Frontal cortex (tissue), 3 donors: ENCODE measurements at regions not wholly inside any gene's neighbourhood (a gene's known extent, or its start where the extent isn't known, plus 50 kb on each side); places are given as distances from the start of the nearest gene placed in this dataset.

ENCODE experiments used
- DNase-seq, 2 donors: peaks; one replicate each; pipeline ENCODE4 v3.0.0; 2012; ENCODE audit warnings: low spot score in 2 of 2
- FAIRE-seq: peaks from 2 replicates; lab custom pipeline; 2012; peaks lifted over from hg19 to GRCh38; lab: Jason Lieb, UNC
- donor health status: control.
- donor health status: control.
- donor health status: control.

- FAIRE-seq (no peak), DNase-seq (no peak)
These were observed 177.5 kb upstream of the GATA6 start for GRCh38 chr18:21991886-21992285.

- FAIRE-seq (no peak), DNase-seq (no peak)
These were observed 173.0 kb upstream of the GATA6 start for GRCh38 chr18:21996351-21996826.

- FAIRE-seq, result no peak
- no peak for DNase-seq
These were observed 171.9 kb upstream of the GATA6 start for GRCh38 chr18:21997207-21998143.

- FAIRE-seq (no peak), DNase-seq (no peak)
These were observed 170.9 kb upstream of the GATA6 start for GRCh38 chr18:21998486-21998885.

- FAIRE-seq, result no peak
These were observed 167.4 kb upstream of the GATA6 start for GRCh38 chr18:22001912-22002487.

GRCh38 chr18:22005191-22005841 lies 164.1 kb upstream of the GATA6 start:
- DNase-seq, result no peak
- FAIRE-seq, result no peak

More at GRCh38 chr18:22001912-22002487, 167.4 kb upstream of the GATA6 start:
- DNase-seq, result no peak

GRCh38 chr18:22006458-22006857 lies 162.9 kb upstream of the GATA6 start:
- FAIRE-seq, result no peak
- DNase-seq, result no peak

GRCh38 chr18:22009242-22009641 lies 160.1 kb upstream of the GATA6 start:
- FAIRE-seq, result no peak
- DNase-seq, result no peak

GRCh38 chr18:22013993-22014392 lies 155.4 kb upstream of the GATA6 start:
- no peak for FAIRE-seq
- DNase-seq, result no peak

- FAIRE-seq (no peak), DNase-seq (no peak)
These were observed 154.2 kb upstream of the GATA6 start for GRCh38 chr18:22015156-22015555.

GRCh38 chr18:22018366-22018765 lies 151.0 kb upstream of the GATA6 start:
- FAIRE-seq (no peak), DNase-seq (no peak)

- FAIRE-seq, result no peak
These were observed 150.2 kb upstream of the GATA6 start for GRCh38 chr18:22019193-22019592.

GRCh38 chr18:22020127-22020866 lies 149.1 kb upstream of the GATA6 start:
- DNase-seq, result no peak
- FAIRE-seq, result no peak

More at GRCh38 chr18:22019193-22019592, 150.2 kb upstream of the GATA6 start:
- no peak for DNase-seq

GRCh38 chr18:22020867-22021370 lies 148.5 kb upstream of the GATA6 start:
- DNase-seq (no peak), FAIRE-seq (no peak)

GRCh38 chr18:22021701-22022100 lies 147.7 kb upstream of the GATA6 start:
- DNase-seq, result no peak
- no peak for FAIRE-seq

GRCh38 chr18:22024924-22025323 lies 144.5 kb upstream of the GATA6 start:
- FAIRE-seq, result no peak
- no peak for DNase-seq

GRCh38 chr18:22026362-22026761 lies 143.0 kb upstream of the GATA6 start:
- no peak for DNase-seq
- FAIRE-seq, result no peak

GRCh38 chr18:22026889-22027288 lies 142.5 kb upstream of the GATA6 start:
- DNase-seq (no peak), FAIRE-seq (no peak)

- DNase-seq, result no peak
- FAIRE-seq, result no peak
These were observed 137.8 kb upstream of the GATA6 start for GRCh38 chr18:22031611-22032010.
